H1 (cell line): ENCODE measurements at regions not wholly inside any gene's neighbourhood (a gene's known extent, or its start where the extent isn't known, plus 50 kb on each side); places are given as distances from the start of the nearest gene placed in this dataset.

ENCODE experiments used
- ATF3 ChIP-seq: IDR thresholded peaks from 2 replicates; pipeline ENCODE4 v1.6.1; 2011; ENCODE audit warnings: low read depth, mild to moderate bottlenecking, low read length; ENCODE audit not compliant: insufficient read depth
- GABPA ChIP-seq: IDR thresholded peaks from 2 replicates; pipeline ENCODE4 v1.6.1; 2011; ENCODE audit warnings: mild to moderate bottlenecking, low read length, moderate library complexity, borderline replicate concordance; ENCODE audit not compliant: insufficient read depth
- GTF2F1 ChIP-seq: IDR thresholded peaks from 2 replicates; pipeline ENCODE4 v1.6.1; 2012; ENCODE audit warnings: low read depth, low read length, improper control_type of control experiment, borderline replicate concordance
- SIN3A ChIP-seq, 2 experiments: IDR thresholded peaks in 1 of 2; conservative IDR thresholded peaks in 1 of 2; 2 replicates each; pipeline ENCODE4 v1.6.1; 2011 to 2012; ENCODE audit warnings: low read length in 2 of 2, improper control_type of control experiment in 1 of 2, low read depth in 1 of 2, mild to moderate bottlenecking in 1 of 2

DNA sequence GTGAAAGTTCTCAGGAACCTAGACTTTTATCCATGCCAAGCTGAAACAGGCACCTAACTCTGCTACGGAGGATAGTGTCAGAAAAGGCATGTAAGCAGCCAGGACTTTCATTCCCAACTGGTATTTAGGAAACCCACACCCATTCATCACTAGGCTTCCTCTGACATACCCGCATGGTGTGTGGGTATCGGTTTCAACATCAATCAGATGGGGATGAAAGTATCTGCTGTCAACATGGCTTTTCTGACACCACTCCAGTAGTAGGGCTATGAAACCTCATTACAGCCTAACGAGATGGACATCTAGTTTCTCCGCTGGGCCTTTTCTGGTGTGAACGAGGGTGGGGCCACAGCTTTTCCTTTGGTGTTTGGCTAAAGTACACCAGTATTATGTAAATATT, 1178.3 kb downstream of the CDH11 start:
- TF ChIP-seq SIN3A (conservative IDR thresholded peaks at IDR 0.05 in 1 of 2, IDR thresholded peaks at IDR 0.05 in 1 of 2; ENCODE audit: low read depth in 1 of 2, low read length in 2 of 2) (no peak), GABPA (no peak), ATF3 (no peak), GTF2F1 (no peak)
